Stimulated activated CD8-positive, alpha-beta memory T cell treated with anti-CD3 and anti-CD28 coated beads, Interleukin-15, amount 100 ng/mL, for 1 hour (primary cell): ENCODE measurements at regions not wholly inside any gene's neighbourhood (a gene's known extent, or its start where the extent isn't known, plus 50 kb on each side); places are given as distances from the start of the nearest gene placed in this dataset.

Experiments
- DNase-seq: peaks from one replicate; pipeline ENCODE4 v3.0.0-alpha.2; 2020; ENCODE audit warnings: low read depth

- no peak for DNase-seq
Observed at GRCh38 chr2:240209493-240209892, 69.0 kb upstream of the OTOS start.

DNA sequence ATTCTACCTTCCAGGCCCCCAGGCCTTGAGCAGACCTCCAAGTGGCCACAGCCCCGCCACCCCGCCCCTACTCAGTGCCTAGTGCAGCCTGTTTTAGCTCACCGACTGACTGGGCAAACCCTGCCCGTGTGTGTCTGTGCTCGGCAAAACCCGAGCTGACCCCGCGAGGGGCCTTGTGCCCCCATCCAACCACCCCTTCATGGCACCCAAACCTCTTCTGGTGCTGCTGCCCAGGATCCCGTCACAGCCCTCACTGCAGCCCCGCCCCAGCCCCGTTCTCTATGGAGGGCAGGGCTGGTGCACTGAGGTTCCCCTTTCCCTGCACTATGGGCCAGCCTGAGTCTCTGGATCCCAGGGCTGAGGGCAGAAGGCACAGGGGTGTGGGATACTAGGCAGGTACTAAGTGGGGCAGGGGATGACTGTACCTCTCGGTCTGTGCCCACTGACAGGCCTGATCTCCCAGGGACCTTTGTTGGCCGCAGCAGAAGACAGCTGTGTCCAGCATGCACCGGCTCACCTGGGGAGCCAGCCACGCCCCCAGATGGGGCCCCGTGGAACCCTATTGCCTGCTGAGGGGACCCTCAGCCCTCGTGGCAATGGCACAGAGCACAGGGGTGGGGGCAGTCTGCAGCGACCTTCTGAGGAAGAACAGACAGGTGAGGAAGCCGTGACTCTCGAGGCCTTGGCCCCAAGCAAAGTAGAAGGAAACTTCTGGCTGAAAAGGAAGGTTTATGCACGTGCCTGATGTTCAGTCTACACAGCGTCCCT lies 69.9 kb upstream of the OTOS start:
- no peak for DNase-seq

DNA sequence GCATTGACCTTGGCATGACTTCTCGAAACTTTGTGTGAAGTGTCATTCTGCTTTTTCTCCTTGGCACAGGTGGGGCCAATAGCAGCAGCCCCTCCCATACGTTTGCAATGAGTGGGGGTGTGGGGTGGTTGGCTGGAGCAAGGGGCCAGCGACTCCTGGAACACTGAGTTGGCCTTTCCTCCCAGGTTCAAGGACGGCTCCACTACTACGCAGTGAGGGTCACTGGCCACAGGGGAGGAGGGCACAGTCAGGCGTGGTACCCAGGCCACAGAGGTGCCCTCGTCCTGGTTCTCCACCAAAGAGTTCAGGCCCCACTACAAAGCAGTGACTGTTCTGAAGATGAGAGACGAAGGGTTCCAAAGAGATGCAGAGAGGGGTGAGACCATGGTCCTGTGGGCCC lies 70.6 kb upstream of the OTOS start:
- no peak for DNase-seq

GRCh38 chr2:240211598-240212424 lies 71.4 kb upstream of the OTOS start:
- DNase-seq: no peak

DNA sequence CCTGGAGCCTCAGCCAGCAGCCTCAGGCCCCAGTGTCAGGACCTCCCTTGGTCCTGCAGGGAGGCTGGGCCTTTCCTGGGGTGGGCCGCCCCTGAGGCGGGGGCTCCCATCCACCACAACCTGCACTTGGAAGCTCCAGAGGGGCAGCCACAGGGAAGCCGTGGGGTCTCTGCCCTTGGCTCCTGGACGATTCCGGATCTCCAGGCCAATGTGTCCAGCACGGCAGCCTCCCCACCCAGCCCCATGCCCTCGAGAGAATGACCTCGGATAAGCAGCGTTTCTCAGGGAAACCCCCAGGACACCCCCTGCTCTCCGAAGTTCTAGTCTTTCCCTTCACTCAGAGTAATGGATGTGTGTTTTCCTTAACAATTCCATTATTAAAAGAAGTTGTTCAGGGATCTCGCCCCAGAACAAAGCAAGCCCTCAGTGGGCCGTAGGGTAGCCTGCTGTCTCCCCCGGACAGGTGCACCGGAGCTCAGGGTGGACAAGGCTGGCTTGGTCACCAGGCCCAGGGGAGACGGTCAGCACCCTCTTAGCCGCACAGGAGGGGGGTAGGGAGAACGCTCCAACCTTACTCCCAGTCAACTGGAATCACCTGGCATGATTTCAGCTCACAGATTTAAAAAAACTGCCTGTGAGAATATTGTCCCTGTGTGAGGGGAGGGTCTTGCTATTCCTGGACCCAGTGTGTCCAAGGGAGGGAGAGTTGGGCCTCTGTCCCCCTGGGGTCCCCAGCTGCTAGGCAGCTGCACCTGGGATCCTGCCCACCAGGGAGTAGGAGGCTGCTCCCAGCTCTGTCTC lies 72.2 kb upstream of the OTOS start:
- no peak for DNase-seq

- no peak for DNase-seq
Observed at GRCh38 chr2:240213226-240213475, 72.7 kb upstream of the OTOS start.

DNA sequence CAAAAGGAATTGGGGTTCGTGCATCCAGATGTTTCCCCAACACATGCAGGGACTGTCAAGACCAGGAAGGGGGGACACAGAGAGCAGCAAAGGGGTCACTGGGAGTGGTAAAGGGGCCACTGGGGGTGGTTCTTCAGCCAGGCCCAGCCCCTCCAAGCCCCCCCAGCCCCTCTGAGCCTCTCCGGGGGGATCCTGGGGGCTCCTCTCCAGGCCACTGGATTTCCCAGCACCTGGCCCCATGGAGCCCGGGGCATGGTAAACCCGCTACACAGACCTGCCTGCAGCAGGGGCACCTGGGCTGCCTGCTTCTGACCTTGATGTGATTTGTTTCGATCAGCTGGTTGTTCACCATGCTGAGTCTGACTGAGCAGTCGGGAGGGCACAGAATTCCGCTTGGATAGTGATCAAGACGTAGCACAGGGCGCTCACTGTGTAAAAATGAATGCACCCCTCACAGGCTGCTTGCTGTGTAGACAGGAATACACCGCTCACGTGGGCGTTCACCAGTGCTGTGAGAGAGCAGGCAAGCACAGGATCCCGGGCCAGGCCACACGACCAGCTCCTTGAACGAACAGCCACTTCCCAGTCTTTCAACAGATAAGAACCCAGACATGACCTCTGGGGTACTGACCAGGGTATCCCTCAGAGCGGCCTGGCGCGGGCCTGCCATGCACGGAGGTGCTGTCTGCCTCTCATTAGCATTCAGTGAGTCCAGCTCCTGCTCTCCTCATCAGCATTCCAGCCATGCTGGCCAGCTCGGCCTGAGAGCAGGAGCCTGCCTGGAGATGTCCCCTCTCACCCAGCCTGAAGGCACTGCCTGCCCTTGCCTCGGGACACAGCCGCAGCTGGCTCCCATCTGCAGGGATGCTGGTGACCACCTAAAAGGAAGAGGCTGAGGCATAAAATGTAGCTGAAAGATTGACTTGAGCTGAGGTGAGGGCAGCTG lies 73.3 kb upstream of the OTOS start:
- no peak for DNase-seq

- no peak for DNase-seq
Observed at GRCh38 chr2:240214790-240215675, 74.6 kb upstream of the OTOS start.

DNA sequence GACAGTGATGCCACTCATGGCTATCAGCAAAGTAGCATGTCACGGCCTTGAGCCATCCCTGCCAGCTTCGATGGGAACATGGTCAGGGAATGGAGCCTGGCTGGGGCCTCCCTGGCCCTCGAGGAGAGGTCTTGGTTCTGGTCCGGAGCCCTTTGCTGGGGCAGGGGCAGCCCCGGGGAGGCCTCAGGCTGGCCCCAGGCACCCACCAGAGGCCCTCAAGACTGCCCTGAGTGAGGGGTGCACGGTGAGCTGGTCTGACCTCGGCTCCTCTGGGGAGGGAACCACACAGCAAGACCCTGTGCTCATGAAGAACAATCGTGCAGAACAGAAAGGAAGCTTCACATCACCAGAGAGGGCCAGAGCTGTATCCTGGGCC lies 75.2 kb upstream of the OTOS start:
- DNase-seq: no peak

DNA sequence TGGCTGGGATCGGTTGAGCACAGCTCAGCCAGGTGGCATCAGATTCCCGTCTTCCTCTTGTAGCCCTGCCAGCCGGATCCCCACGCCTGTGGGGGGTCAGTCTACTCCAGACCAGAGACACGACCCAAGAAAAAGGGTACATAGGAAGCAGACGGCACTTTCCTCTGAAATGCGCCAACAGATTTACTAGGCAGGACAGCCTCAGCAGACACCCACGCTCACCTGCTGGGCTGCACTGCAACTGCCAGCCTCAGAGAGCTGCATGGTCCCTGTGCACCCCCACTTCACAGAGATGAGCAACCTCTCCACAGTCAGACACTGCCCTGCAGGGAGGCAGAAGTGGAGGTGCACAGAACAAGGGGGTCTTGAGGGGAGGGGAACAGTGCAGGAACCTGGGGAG lies 75.7 kb upstream of the OTOS start:
- no peak for DNase-seq

GRCh38 chr2:240217431-240218301 lies 77.2 kb upstream of the OTOS start:
- DNase-seq: no peak

- DNase-seq: no peak
Observed at GRCh38 chr2:240219208-240219890, 78.9 kb upstream of the OTOS start.

- DNase-seq: no peak
Observed at GRCh38 chr2:240220371-240220770, 79.9 kb upstream of the OTOS start.

GRCh38 chr2:240223631-240224030 lies 83.2 kb upstream of the OTOS start:
- DNase-seq: no peak

DNA sequence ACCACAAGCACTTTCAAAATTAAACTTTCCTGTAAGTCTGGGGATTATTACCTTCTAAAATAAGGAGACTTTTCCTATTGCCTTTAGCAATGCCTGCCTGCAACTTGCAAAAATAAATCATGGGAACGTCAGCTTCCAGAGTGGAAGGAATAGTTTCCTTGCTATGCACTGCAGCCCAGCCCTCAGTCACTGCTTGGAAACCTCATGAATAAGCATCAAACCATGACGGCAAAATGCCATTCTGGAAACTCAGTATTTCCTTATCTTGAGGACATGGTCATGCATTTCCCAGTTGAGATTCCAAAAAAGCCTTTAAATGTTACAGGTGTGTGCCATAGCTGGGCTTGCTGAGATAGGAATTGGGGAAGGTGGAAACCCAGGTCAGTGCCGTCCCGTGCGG lies 84.2 kb upstream of the OTOS start:
- no peak for DNase-seq

DNA sequence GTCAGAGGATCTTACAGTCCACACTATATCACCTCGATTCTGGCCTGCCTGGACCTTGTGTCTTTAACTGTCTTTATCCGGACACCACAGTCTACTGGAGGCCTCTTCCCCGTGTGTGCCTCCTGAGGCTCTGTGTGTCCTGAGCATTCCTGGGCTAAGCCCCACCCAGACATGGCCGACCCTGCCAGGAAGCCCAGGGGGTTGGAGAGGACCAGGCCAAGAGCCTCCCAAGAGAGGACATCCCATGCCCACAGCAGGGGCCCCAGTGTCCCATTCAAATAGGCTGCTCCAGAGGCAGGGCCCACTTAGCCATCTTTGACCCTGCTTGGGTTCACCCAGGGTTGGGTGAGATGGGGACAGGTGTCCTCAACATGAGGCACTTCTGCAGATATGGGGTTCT lies 84.7 kb upstream of the OTOS start:
- no peak for DNase-seq

DNA sequence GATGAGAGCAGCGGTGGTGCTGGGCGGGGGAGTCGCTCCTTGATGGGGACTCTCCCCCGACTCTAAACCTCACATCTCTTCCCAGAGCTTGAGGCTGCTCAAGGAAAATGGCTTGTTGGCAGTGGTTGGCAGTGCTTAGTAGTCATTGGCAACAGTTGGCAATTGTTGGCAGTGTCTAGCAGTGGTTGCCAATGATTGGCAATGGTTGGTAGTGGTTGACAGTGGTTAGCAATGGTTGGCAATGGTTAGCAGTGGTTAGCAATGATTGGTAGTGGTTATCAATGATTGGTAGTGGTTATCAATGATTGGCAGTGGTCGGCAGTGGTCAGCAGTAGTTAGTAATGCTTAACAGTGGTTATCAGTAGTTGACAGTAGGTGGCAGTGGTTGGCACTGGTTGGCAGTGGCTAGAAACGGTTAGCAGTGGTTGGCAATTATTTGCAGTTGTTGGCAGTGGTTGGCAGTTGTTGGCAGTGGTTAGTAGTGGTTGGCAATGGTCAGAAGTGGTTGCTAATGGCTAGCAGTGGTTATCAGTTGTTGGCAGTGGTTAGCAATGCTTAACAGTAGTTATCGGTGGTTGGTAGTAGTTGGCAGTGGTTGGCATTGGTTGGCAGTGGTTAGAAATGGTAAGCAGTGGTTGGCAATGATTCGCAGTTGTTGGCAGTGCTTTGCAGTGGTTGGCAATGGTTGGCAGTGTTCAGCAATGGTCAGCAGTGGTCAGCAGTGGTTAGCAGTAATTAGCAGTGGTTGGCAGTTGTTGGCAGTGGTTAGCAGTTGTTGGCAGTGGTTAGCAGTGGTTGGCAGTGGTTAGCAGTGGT lies 85.4 kb upstream of the OTOS start:
- no peak for DNase-seq
